ENCODE measurements at regions not wholly inside any gene's neighbourhood (a gene's known extent, or its start where the extent isn't known, plus 50 kb on each side); places are given as distances from the start of the nearest gene placed in this dataset.

- H3K9ac ChIP-seq (ENCODE audit: low read length): no peak overlapping the region
- no peak overlapping the region for H3K27ac ChIP-seq (ENCODE audit: low read length)
- no peak overlapping the region for H2AFZ ChIP-seq (ENCODE audit: low read depth, low read length)
- H3K36me3 ChIP-seq (ENCODE audit: insufficient read depth, low read length): no peaks in the 10 kb centered on the region
- H3K9me2 ChIP-seq (ENCODE audit: insufficient read depth, low read length): no peaks in the 10 kb centered on the region
- no peaks in the 10 kb centered on the region for H3K79me2 ChIP-seq (replicated peaks; ENCODE audit: insufficient read depth, low read length)
- H3F3A ChIP-seq (ENCODE audit: insufficient read depth, low read length, poor library complexity, severe bottlenecking): no peaks in the 10 kb centered on the region
- no peak overlapping the region for H3K4me3 ChIP-seq (ENCODE audit: low read length)
- H3K9me3 ChIP-seq (ENCODE audit: low read length): no peaks in the 10 kb centered on the region
- H3K27me3 ChIP-seq (ENCODE audit: insufficient read depth, low read depth, low read length): no peaks in the 10 kb centered on the region
- TF ChIP-seq SMC3 (conservative IDR thresholded peaks at IDR 0.05; ENCODE audit: poor library complexity): no peak
- no peak for TF ChIP-seq POLR2AphosphoS5 (IDR thresholded peaks at IDR 0.05)
- TF ChIP-seq RAD21 (conservative IDR thresholded peaks at IDR 0.05): no peak
- TF ChIP-seq TAF1 (IDR thresholded peaks at IDR 0.05; ENCODE audit: low read depth): no peak
- no peak for TF ChIP-seq CTCF (IDR thresholded peaks at IDR 0.05; ENCODE audit: poor library complexity, severe bottlenecking)
- no peak for TF ChIP-seq REST (IDR thresholded peaks at IDR 0.05; ENCODE audit: borderline replicate concordance)
- H3K4me2 ChIP-seq (ENCODE audit: low read length): no peak overlapping the region
- H4K20me1 ChIP-seq (ENCODE audit: insufficient read depth): no peaks in the 10 kb centered on the region
These were observed 286.6 kb upstream of the KITLG start for GRCh38 chr12:88866881-88867280.

- Histone ChIP-seq H3K79me2 (replicated peaks; ENCODE audit: insufficient read depth, low read length) (no peaks in the 10 kb centered on the region), H4K20me1 (ENCODE audit: insufficient read depth) (no peaks in the 10 kb centered on the region), H2AFZ (ENCODE audit: low read depth, low read length) (no peak overlapping the region), H3K9me3 (ENCODE audit: low read length) (no peaks in the 10 kb centered on the region), H3K4me3 (ENCODE audit: low read length) (no peak overlapping the region), H3K9me2 (ENCODE audit: insufficient read depth, low read length) (no peaks in the 10 kb centered on the region), H3K36me3 (ENCODE audit: insufficient read depth, low read length) (no peaks in the 10 kb centered on the region), H3K27me3 (ENCODE audit: insufficient read depth, low read depth, low read length) (no peaks in the 10 kb centered on the region), H3K4me2 (ENCODE audit: low read length) (no peak overlapping the region), H3F3A (ENCODE audit: insufficient read depth, low read length, poor library complexity, severe bottlenecking) (no peaks in the 10 kb centered on the region), H3K9ac (ENCODE audit: low read length) (no peak overlapping the region), H3K27ac (ENCODE audit: low read length) (no peak overlapping the region)
- TF ChIP-seq CTCF (IDR thresholded peaks at IDR 0.05; ENCODE audit: poor library complexity, severe bottlenecking): no peak
- no peak for TF ChIP-seq SMC3 (conservative IDR thresholded peaks at IDR 0.05; ENCODE audit: poor library complexity)
- no peak for TF ChIP-seq REST (IDR thresholded peaks at IDR 0.05; ENCODE audit: borderline replicate concordance)
- TF ChIP-seq EZH2 (IDR thresholded peaks at IDR 0.05; ENCODE audit: borderline replicate concordance, insufficient read depth, low read length, poor library complexity, severe bottlenecking): no peak
- TF ChIP-seq TAF1 (IDR thresholded peaks at IDR 0.05; ENCODE audit: low read depth): no peak
- TF ChIP-seq MXI1 (conservative IDR thresholded peaks at IDR 0.05; ENCODE audit: poor library complexity, severe bottlenecking): no peak
- TF ChIP-seq POLR2AphosphoS5 (IDR thresholded peaks at IDR 0.05): no peak
- no peak for TF ChIP-seq RAD21 (conservative IDR thresholded peaks at IDR 0.05)
- no peak for TF ChIP-seq EP300 (conservative IDR thresholded peaks at IDR 0.05; ENCODE audit: poor library complexity, severe bottlenecking)
These were observed 285.3 kb upstream of the KITLG start for GRCh38 chr12:88865537-88865936.
